HG02623 (cell line): ENCODE measurements at regions not wholly inside any gene's neighbourhood (a gene's known extent, or its start where the extent isn't known, plus 50 kb on each side); places are given as distances from the start of the nearest gene placed in this dataset.

ENCODE experiments used
- ATAC-seq: cut with Tn5 transposase; IDR thresholded peaks from one replicate; pipeline ENCODE4 v1.9.1; 2021; ENCODE audit warnings: moderate library complexity; ENCODE audit not compliant: unreplicated experiment

GRCh38 chr7:85525676-85526075, 338.8 kb upstream of the SEMA3D start:
- no peak for ATAC-seq

DNA sequence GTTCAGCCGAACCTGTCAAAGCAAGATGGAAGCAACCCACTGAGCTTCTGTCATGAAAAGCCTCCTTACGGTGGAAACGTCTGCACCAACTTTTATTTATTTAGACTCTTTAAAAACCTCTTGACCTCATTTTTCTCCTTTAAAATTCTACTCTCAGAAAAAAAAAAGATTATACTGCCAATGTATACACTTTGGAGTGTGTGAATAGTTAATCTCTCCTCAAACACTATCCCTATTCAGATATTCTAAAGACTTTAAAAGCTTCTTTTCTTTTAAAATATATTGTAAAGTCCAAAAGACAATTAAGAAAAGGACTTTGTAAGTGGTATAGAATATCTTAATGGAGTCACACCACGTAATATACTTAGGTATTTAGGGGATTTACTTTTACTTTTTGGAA, 335.2 kb upstream of the SEMA3D start:
- ATAC-seq: no peak

DNA sequence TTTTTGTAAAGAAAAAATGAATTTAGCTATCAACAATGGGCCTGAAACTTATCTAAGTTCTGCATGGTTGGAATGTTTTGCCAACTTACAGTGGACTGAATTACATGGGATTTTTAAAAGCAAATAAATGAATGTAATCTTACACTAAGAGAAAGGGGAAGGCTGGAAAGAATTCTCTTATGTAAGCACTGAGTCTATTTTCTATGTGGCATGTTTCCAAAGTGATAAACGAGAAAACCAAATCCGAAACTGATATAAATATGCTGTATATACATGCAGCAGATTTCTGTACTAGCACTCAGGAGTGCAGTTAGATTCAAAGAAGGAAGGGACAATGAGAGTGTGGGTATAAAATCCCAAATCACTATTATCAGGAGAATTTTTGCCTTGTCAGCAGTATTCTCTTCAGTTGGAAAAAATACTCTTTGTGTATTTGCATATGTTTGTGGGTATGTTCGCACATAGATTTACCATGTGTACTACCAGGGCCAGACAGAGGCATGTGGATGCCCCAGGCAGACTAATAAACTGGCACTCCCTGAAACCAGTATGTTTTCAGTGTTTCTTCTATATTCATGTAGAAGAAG, 334.3 kb upstream of the SEMA3D start:
- ATAC-seq: no peak

DNA sequence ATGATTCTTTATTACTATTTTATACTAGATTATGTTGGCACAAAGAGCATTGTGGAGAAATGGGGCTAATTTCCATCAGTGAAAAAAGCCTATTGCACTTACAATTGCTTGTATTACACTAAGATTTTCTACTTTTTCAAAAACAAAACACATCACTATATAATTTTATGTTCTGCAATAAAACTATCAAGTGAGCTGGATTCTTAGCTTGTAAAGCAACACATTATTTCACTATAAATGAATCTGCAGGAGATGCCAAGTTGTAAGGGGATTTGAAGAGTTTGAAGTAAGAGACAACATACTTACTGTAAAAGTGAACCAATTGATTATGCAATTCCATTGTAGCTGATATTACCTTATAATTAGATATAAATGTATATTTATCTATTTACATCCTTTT, 333.3 kb upstream of the SEMA3D start:
- ATAC-seq: no peak

GRCh38 chr7:85516675-85517074, 329.8 kb upstream of the SEMA3D start:
- ATAC-seq: no peak

GRCh38 chr7:85512790-85513189, 325.9 kb upstream of the SEMA3D start:
- ATAC-seq: no peak

DNA sequence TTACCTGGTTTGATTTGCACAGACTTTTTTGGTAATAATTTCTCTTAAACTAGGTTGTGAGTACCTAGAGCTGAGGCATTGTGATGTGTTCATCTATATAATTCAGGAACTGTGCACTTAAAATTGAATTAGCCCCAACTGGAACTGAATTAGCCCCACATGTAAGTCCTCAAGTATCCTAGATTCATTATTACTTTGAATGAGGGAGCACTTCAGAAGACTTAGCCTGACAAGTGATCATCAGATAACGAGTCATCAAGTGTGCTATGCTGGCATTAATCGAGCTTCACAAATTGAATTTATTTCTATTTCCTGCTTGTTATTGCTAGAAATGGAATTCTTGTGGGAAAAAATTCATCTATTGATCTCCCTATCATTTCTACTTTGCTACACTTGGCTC, 323.4 kb upstream of the SEMA3D start:
- no peak for ATAC-seq

GRCh38 chr7:85509476-85509875, 322.6 kb upstream of the SEMA3D start:
- ATAC-seq: no peak

DNA sequence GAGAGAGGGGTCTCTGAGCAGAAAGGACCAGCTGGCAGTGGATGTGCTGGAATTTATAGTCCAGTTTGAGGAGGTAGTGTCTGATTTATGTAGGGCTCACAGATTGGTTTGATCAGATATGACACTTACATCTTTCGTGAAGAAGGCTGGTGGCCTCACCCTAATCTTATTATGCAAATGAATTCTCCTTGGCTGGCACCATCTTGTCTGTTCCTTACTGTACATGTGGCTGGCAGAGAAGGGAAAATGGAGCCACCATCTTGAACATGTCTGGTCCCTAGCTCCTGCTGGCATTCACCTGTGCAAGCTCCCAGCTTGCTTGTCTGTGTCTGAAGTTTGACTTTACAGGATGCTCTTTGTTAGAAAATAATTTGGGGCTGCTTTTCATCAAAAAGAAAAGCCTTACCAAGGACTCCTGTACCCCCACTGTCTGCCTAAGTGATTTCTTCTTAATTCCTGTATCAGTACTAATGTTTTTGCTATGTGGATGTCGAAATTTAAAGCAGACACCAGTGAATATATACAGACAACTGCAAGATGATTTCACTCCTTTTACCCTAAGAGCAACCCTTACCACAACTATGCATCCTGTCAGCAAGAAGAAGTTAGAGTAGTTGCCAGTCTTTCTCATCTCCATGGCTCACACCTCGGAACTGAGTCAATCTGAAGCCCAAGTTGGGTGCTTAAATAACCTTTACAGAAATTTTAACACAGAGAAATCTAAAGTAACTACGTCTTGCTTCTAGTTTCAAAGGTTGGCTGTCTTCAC, 322.0 kb upstream of the SEMA3D start:
- no peak for ATAC-seq

DNA sequence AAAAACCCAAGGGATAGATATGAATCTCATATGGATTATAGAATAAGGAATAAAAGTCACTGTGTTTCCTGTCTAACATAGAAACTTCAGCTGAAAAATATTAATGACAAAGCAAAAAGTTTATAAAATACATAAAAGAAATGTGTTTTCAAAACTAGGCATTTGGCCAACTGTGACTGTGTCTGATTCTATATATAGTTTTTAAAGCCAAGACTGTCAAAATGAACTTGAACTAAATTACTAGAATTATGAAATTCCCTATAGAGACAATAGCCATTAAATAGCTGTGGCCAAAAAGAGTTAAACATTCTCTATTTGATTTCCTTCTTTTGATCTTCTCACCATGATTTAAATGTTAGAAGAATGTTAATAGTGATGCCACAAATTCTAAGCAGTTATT, 311.2 kb upstream of the SEMA3D start:
- ATAC-seq: no peak

- ATAC-seq: no peak
Observed at GRCh38 chr7:85489498-85489897, 302.6 kb upstream of the SEMA3D start.

- ATAC-seq: no peak
Observed at GRCh38 chr7:85488406-85488805, 301.6 kb upstream of the SEMA3D start.

DNA sequence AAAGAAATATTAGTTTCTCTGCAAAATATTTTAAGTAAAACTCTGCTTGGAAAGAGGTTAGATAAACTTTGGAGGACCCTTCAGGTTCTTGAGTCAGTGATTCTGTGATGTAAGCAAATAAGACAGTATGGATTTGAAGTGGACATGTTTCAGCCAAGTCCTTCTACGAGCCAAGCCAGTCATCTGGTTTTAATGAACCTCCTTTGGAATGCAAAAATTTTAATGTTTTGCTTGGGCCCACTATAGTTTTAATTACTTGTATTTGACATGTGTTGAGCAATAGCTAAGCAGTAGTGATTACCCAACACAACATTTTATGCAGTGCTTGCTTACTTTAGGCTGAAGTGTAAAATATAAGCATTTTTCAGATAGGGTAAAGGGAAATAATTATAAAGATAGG, 296.3 kb upstream of the SEMA3D start:
- ATAC-seq: no peak

- ATAC-seq: no peak
Observed at GRCh38 chr7:85480666-85481065, 293.8 kb upstream of the SEMA3D start.

- ATAC-seq: no peak
Observed at GRCh38 chr7:85479918-85480643, 293.2 kb upstream of the SEMA3D start.

GRCh38 chr7:85478530-85478929, 291.7 kb upstream of the SEMA3D start:
- no peak for ATAC-seq

DNA sequence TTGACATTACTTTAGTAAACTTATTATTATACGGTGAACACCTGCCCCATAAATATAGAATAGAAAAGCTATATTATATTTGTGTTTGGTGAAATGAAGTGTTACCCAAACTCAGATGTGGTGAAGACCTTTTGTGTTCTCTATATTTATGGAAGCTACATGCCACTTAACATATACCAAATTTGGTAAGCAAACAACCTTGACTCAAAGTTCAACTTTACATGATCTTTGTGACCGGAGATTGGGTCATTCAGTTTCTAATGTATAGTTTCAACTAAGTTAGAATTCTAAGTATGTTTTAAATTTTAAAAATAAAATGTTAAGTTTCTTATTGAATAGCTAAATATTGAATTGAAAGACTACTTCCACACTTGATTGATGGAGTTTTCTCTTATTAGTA, 288.6 kb upstream of the SEMA3D start:
- no peak for ATAC-seq

- ATAC-seq: no peak
Observed at GRCh38 chr7:85475071-85475470, 288.2 kb upstream of the SEMA3D start.

DNA sequence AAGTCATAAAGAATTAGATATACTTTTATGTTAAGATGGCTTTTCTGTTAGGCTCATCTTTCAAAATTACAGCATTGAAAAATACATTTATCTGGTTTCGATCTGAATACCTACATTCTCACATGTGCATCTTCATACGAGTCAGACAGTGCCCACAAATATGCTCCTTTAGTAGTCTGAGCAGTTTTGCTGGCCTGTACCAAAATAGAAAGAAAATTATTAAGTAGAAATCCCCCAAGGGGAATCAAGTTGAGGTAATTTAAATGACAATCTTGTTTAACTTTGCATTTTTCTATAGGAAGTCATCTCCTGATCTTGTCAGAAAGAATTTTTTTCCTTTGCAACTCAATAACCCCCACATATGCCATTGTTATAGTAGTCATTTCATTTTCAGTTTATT, 287.4 kb upstream of the SEMA3D start:
- ATAC-seq: peak; percentile 66

GRCh38 chr7:85471740-85472139, 284.9 kb upstream of the SEMA3D start:
- ATAC-seq: peak; percentile 56

GRCh38 chr7:85471307-85471706, 284.5 kb upstream of the SEMA3D start:
- no peak for ATAC-seq

- no peak for ATAC-seq
Observed at GRCh38 chr7:85469446-85470010, 282.7 kb upstream of the SEMA3D start.
